Subcutaneous abdominal adipose tissue (tissue), 5 donors: ENCODE measurements at regions not wholly inside any gene's neighbourhood (a gene's known extent, or its start where the extent isn't known, plus 50 kb on each side); places are given as distances from the start of the nearest gene placed in this dataset.

Source experiments
- H3K27ac ChIP-seq: one replicate; pipeline ENCODE4 v1.7.0; 2013; ENCODE audit warnings: low read depth, mild to moderate bottlenecking, inconsistent platforms, low read length, moderate library complexity
- H3K27me3 ChIP-seq, 5 donors: one replicate each; pipeline ENCODE4 v1.7.0; 2013; ENCODE audit warnings: low read length in 5 of 5, inconsistent platforms in 1 of 5; ENCODE audit not compliant: control insufficient read depth in 5 of 5, insufficient read depth in 4 of 5
- H3K36me3 ChIP-seq, 5 donors: one replicate each; pipeline ENCODE4 v1.7.0; 2013; ENCODE audit warnings: low read length in 5 of 5; ENCODE audit not compliant: control insufficient read depth in 5 of 5, insufficient read depth in 5 of 5
- H3K4me1 ChIP-seq, 5 donors: one replicate each; pipeline ENCODE4 v1.7.0; 2013; ENCODE audit warnings: low read length in 5 of 5, mild to moderate bottlenecking in 3 of 5, moderate library complexity in 1 of 5; ENCODE audit not compliant: control insufficient read depth in 5 of 5, insufficient read depth in 5 of 5
- H3K4me3 ChIP-seq, 5 donors: one replicate each; pipeline ENCODE4 v1.7.0; 2013; ENCODE audit warnings: low read length in 5 of 5, low read depth in 1 of 5
- H3K9ac ChIP-seq, 5 donors: one replicate each; pipeline ENCODE4 v1.7.0; 2013; ENCODE audit warnings: low read length in 5 of 5, mild to moderate bottlenecking in 4 of 5, moderate library complexity in 3 of 5
- H3K9me3 ChIP-seq, 5 donors: one replicate each; pipeline ENCODE4 v1.7.0; 2013; ENCODE audit warnings: low read length in 5 of 5; ENCODE audit not compliant: control insufficient read depth in 5 of 5
- donor health status: healthy.
- donor health status: healthy.
- donor health status: healthy.
- donor health status: healthy.
- donor health status: healthy.

- H3K9ac ChIP-seq = no peak overlapping the region
- H3K4me1 ChIP-seq = peaks cover 0 to 9% (median 3%) of the 10 kb centered on the region in 5 donors
- no peaks in the 10 kb centered on the region for H3K9me3 ChIP-seq
- peaks cover 0 to 6% (median 0%) of the 10 kb centered on the region in 5 donors for H3K27me3 ChIP-seq
- H3K27ac ChIP-seq = no peak overlapping the region
- no peaks in the 10 kb centered on the region for H3K36me3 ChIP-seq
- no peak overlapping the region for H3K4me3 ChIP-seq
Observed at GRCh38 chr2:136173126-136173525, 55.2 kb upstream of the CXCR4 start.

DNA sequence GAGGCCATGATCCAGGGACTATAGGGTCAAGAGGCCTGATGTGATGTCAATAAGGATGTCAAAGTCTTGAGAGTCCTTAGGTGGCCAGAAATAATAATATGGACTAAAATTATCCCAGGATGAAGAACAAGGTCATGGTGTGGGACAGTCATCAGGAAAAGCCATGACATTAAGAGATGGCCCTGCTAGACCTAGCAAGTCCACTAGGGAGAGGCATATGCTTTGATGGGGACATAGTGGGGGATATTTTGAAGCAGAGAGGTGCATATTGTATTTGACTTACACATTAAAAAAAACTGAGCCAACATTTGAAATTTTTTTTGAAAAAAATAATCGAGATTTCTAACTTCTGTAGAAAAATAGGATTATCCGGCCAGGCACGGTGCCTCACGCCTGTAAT, 53.3 kb upstream of the CXCR4 start:
- Histone ChIP-seq H3K9ac (no peak overlapping the region), H3K27me3 (peaks cover 0 to 11% (median 5%) of the 10 kb centered on the region in 5 donors), H3K27ac (no peak overlapping the region), H3K4me3 (no peak overlapping the region), H3K4me1 (peaks cover 0 to 7% (median 3%) of the 10 kb centered on the region in 5 donors), H3K36me3 (no peaks in the 10 kb centered on the region), H3K9me3 (no peaks in the 10 kb centered on the region)

- Histone ChIP-seq H3K4me3 (no peak overlapping the region), H3K4me1 (peaks cover 0 to 3% (median 0%) of the 10 kb centered on the region in 5 donors)
Observed at GRCh38 chr2:136168720-136169119, 50.8 kb upstream of the CXCR4 start.

DNA sequence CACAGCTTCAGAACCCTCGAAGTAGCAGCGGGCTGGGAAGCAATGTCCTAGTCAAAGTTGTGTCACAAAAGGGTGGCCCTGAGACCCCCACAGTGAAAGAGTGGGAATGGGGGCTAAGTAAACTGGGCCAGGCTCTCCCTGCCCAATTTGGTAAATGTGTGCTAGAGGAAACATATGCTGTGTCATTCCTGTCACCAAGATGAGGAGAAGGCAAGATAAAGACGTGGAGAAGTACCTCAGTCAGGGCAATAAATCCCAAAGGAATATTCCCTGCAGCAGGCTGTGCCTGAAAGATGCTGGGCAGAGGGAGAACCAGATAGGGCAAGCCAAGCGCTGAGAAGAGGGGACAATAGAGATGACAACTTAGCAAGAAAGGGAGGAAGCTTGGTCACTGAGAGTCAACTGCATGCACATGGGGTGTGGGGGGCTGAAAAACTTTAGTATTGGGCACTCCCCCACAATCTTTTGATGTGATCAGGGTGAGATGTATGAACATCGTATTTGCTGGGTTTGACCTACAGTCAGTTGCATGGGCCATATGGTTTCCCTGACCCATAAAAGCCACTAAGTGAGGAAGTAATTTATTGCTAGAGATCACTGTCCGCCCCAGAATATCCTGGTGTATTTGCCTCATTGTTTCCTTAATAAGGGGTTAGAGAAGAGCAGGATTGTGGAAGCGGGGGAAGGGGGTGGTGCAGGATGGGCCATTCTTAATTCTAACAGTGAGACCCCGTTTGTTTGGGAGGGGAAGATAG, 49.9 kb upstream of the CXCR4 start:
- Histone ChIP-seq H3K4me1 (peaks cover 0 to 3% (median 0%) of the 10 kb centered on the region in 5 donors), H3K36me3 (no peaks in the 10 kb centered on the region), H3K9ac (no peak overlapping the region), H3K9me3 (peaks cover 0 to 2% (median 0%) of the 10 kb centered on the region in 5 donors), H3K27me3 (peaks cover 0 to 11% (median 5%) of the 10 kb centered on the region in 5 donors), H3K4me3 (no peak overlapping the region), H3K27ac (no peak overlapping the region)

More at GRCh38 chr2:136168720-136169119, 50.8 kb upstream of the CXCR4 start:
- Histone ChIP-seq H3K36me3 (no peaks in the 10 kb centered on the region), H3K27me3 (peaks cover 0 to 11% (median 5%) of the 10 kb centered on the region in 5 donors), H3K9ac (no peak overlapping the region), H3K9me3 (no peaks in the 10 kb centered on the region), H3K27ac (no peak overlapping the region)
